ENCODE measurements at regions not wholly inside any gene's neighbourhood (a gene's known extent, or its start where the extent isn't known, plus 50 kb on each side); places are given as distances from the start of the nearest gene placed in this dataset.
A peak's percentile ranks its signal among the peaks of the same experiment; 100 is the strongest.

GRCh38 chr4:116400480-116400879 lies 684.9 kb downstream of the TRAM1L1 start:
- DNase-seq, result no peak

GRCh38 chr4:116397714-116398113 lies 687.7 kb downstream of the TRAM1L1 start:
- DNase-seq, result no peak

- no peak for DNase-seq
These were observed 688.1 kb downstream of the TRAM1L1 start for GRCh38 chr4:116397291-116397690.

GRCh38 chr4:116395408-116395807 lies 690.0 kb downstream of the TRAM1L1 start:
- DNase-seq, result no peak

GRCh38 chr4:116391020-116391419 lies 694.4 kb downstream of the TRAM1L1 start:
- peak; percentile 2 for DNase-seq

GRCh38 chr4:116389139-116389538 lies 696.2 kb downstream of the TRAM1L1 start:
- no peak for DNase-seq

GRCh38 chr4:116387937-116388474 lies 697.4 kb downstream of the TRAM1L1 start:
- no peak for DNase-seq

GRCh38 chr4:116386856-116387255 lies 698.5 kb downstream of the TRAM1L1 start:
- no peak for DNase-seq

GRCh38 chr4:116385583-116385982 lies 699.8 kb downstream of the TRAM1L1 start:
- DNase-seq, result no peak

GRCh38 chr4:116374815-116375214 lies 710.6 kb downstream of the TRAM1L1 start:
- no peak for DNase-seq

GRCh38 chr4:116362583-116362982 lies 722.8 kb downstream of the TRAM1L1 start:
- DNase-seq, result no peak

- no peak for DNase-seq
These were observed 723.6 kb downstream of the TRAM1L1 start for GRCh38 chr4:116361790-116362189.

GRCh38 chr4:116358633-116359222 lies 726.6 kb downstream of the TRAM1L1 start:
- peak; percentile 42 for DNase-seq

- DNase-seq, result peak; percentile 3
These were observed 727.6 kb downstream of the TRAM1L1 start for GRCh38 chr4:116357758-116358157.

- no peak for DNase-seq
These were observed 738.6 kb downstream of the TRAM1L1 start for GRCh38 chr4:116346750-116347149.

- no peak for DNase-seq
These were observed 741.6 kb downstream of the TRAM1L1 start for GRCh38 chr4:116343809-116344208.

- DNase-seq, result no peak
These were observed 743.2 kb downstream of the TRAM1L1 start for GRCh38 chr4:116342143-116342542.

- DNase-seq, result no peak
These were observed 752.9 kb downstream of the TRAM1L1 start for GRCh38 chr4:116332508-116332907.

- DNase-seq, result peak; percentile 35
These were observed 757.0 kb downstream of the TRAM1L1 start for GRCh38 chr4:116328261-116328860.

- DNase-seq, result no peak
These were observed 761.8 kb downstream of the TRAM1L1 start for GRCh38 chr4:116323606-116324005.

- DNase-seq, result no peak
These were observed 763.9 kb downstream of the TRAM1L1 start for GRCh38 chr4:116321471-116321870.

GRCh38 chr4:116320859-116321258 lies 764.5 kb downstream of the TRAM1L1 start:
- DNase-seq, result no peak

GRCh38 chr4:116303736-116304188 lies 781.6 kb downstream of the TRAM1L1 start:
- DNase-seq, result no peak

GRCh38 chr4:116302990-116303735 lies 782.2 kb downstream of the TRAM1L1 start:
- DNase-seq, result no peak
